ENCODE measurements at regions not wholly inside any gene's neighbourhood (a gene's known extent, or its start where the extent isn't known, plus 50 kb on each side); places are given as distances from the start of the nearest gene placed in this dataset.
A peak's percentile ranks its signal among the peaks of the same experiment; 100 is the strongest.
"Not testable (repeated sequence)": the region's sequence is repeated elsewhere in the genome, so short reads cannot be mapped to it uniquely, and the experiment has no call there.

DNA sequence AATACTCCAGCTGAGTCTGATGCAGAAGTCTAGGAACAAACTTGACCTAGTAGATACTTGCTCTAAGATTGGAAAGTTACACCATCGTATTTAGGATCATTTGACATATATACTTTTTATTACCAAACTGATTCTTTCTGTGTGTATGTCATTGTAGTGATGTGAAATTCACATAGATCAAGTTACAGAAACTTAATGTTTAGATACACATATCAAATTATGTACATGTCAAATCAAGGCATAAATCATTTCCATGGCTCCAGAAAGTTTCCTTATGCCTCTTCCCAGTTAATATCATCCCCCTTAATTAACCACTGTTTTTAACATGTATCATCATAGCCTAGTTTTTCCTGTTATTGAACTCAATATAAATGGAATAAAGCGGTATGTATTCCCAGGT is 292.0 kb upstream of the CDH11 start:
- no peak for DNase-seq

DNA sequence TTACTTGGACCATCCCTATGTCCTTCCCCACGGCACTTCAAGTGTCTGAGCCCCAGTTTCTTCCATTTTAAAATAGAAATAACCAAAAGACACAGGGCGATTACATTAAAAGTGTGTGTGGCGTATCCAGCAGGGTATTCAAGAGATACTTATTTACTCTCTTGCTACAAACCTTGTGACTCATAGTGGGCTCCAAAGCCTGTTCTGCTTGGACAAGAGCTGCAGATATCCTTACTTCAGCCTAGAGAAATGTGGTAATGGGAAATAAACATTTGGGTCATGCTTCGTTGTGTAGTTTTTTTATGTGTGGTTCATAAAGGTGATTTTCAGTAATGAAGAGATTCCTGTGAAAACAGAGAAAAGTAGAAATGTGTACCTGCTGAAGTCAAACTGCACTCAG is 288.9 kb upstream of the CDH11 start:
- DNase-seq = no peak

DNA sequence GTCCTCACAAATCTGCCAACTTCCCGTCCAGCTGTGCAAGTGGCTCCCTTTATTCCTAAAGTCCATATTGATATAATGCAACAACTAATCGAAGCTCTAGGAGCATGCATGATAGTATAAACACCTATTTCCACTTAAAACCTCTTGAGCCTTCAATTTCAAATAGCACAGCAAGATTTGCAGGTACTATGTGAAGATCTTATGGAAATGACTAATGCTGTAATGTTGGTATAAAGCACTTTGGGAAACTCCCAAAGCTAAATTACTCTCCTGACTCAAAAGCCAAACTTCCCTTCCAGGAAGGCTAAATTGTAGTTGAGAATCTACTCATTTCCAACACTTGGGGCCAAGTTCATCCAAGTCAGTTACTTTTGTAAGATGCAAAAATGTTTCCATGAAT is 287.6 kb upstream of the CDH11 start:
- no peak for DNase-seq

DNA sequence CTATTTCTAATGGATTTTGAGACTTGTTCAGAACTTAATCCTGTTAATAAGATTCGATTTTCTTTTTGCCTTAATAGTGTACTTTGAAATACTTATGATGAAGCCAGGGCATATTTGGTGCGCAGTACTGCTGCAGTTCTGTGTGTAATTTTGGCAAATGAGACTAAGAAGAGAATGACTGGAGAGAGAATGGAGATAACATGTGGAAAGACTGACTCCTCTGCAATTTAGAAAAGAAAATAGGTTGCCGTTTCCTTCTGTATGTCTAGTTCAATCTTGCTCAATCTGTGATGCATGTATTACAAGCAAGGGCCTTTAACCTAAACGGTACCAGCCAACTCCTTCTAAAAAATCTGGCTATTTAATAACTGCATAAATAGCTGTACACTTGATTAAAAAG is 285.1 kb upstream of the CDH11 start:
- DNase-seq = no peak

DNA sequence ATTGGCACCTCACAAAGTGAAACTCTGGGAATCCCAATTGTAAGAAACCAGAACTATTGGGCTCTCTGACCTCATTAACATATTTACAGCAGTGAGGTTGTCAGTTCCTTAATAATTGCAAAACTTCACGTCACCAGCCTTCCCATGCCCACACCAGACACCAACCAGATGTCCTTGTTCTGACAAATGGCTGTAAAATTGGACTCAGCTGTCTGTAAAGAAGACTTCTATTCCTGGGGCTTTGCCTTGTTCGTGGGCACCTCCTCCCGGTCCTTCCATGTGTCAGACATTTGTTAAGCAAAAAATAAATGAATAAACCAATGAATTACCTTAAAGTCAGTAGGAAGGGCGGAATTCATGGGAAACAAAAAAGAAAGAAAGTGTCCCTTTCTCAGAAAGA is 284.3 kb upstream of the CDH11 start:
- no peak for DNase-seq

DNA sequence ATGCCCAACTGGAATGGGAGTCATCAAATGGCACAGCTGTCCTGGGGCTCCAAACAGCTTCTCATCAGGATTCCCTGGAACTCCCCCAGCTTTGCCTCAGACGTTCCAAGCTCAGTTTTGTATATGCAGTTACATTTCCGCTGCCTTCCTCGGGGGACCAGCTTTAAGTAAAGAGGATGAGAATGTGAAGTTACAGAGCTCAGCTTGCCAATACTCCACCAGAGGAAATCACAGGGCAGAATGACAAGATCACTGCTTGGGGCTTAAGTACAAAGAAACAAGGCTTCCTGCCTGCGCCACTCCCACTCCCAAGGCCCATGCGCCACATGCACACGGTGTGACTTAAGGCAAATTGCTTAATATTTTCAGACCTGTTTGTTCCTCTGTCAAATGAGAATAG is 272.4 kb upstream of the CDH11 start:
- peak; percentile 36 for DNase-seq

DNA sequence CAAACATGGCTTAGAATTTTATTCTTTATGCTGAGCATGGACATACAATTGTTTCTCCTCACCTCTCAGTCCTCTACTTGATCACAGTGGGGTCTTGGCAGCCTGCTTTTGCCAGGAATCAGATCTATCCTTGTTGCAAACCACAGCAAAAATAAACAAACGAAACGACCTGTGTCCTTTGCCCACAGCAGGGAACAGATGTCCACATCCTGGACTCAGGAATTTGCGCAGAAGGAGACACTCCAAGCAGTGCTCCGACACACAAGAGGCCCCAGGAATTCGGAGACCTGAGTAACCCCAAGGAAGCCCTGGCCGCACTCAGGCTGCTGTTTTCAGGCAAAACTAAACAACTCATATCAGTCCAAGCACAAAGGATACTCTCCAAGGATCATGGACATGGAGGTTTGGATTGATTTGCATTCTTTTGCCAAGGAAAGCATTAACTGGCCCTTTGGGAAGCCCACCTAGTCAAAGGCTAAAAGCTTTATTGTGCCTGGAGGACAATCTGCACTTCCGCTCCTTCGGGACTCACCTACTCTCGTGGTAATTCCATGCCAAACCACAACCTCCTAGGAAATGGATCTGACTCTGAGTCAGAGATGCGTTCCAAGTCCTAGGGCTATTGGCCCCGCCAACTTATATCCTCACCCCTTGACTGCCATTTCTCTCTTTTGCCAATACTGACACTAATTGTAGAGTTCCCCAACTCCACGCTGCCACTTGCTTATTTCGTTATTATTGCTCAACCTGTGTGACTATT is 271.1 kb upstream of the CDH11 start:
- no peak for DNase-seq

DNA sequence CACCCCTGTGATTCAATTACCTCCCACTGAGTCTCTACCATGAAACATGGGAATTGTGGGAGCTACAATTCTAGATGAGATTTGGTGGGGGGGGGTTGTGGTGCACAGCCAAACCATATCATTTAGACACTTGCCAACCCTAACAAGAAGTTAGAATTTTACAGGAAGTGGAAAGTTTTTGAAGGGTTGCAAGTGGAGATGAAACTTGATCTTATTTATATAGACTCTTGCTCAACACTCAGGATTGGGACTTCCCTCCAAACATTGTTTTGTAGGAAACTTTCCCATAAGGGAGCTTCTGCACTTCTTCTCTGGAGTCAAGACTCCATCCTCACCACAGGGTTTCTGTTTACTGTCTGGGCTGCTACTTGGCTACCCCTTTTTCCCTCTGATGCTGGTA is 266.7 kb upstream of the CDH11 start:
- no peak for DNase-seq

DNA sequence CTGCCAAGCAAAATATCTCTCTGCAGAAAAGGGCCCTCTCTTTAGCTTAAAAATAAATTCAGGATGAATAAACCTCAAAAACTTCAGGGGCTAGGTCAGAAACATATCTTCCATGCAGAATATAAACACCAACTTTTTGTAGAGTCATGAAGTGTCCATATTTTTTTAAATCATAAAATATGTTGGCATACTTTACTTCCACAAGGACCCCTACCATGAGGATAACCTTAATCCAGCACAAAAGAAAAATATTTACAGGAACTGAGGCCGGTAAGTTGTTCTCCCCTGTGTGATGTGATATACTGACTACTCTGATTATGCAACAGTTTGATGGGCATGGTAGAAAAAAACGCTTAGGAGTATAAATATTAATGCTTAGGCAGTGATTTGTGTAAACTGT is 264.8 kb upstream of the CDH11 start:
- DNase-seq = no peak

DNA sequence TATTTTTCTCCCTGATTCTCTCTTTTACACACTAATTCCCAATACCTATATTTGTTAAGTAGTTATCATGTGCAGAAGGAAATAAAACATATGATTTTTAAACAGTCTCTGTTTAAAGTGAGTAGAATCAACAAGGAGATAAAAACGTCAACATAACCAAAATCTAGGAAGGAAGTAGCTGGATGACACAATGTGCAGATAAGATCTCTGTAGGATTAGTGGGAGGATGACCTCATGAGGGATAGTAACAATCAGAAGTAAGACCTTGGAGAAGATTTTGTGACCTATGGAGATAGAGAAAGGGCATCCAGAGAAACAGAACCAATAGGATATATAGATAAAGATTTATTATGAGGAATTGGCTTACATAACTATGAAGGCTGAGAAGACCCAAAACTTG is 262.6 kb upstream of the CDH11 start:
- DNase-seq = no peak

DNA sequence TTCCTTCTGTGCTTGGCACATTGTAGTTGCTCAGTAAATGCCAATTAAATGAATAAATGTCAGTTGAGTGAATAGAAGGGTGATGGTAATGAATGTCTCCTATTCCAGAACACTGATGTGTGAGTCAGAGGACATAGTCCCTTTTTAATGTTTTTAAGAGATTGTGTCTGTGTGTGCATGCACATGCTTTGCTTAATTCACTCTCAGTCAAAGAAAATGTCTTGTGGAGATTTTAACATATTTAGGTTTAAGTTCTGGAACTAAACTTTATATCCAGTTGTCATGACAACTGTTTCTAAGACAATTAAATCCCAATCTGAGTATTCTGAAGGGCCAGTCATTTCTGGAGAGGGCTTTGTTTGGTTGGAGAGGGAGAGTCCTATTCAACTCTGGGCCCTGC is 255.3 kb upstream of the CDH11 start:
- no peak for DNase-seq

DNA sequence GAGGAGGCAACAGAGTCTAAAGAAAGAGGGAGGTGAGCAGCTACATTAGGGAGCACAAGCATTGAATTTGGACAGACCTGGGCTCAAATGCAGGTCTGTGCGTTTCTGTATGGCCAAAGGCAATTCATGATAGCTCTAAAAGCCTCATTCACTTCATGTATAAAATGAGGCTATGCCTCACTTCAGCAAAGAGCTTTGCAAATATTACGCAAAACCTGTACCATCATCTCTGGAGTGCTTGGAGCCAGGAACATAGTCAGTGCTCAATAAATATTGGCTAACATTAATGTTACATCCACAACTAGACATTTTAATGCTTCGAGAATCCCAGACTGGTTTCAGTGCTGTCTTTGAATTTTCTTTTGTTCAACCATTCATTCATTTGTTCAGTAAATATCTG is 254.7 kb upstream of the CDH11 start:
- no peak for DNase-seq

DNA sequence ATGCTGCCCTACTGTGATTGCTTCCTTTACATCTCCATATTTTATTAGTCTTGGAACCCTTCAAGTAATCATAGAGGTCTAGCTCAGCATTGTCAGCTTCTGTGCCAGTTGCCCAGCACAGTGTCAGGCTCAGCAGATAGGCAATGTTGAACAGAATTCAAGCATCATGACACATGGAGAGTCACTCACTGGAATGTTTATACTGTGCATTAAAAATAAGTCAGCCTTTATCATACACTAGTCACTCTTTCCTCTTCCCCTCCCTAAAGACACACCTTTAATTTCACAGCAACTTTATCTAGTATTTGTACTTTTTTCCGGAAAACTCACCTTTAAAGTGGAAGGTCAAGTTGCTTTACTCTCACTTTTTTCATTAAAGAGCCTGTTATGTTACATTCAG is 253.8 kb upstream of the CDH11 start:
- no peak for DNase-seq

DNA sequence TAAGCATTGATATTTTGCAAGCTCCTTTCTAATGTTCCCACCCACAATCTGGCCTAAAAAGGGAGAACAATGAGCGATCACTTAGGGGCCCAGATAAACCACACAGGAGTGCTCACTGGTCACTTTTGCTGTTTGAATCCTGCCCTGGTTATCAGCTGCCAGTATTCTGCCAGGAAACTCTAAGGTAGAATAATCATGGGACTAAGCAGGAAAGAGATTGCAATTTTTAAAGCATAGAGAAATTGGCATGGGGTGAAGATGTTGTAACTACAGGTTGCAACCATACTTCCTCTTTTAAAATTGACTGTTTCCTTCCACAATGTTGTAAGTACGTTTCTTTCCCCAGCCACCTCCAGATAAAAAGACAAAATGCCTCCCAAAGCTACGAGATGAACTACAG is 251.2 kb upstream of the CDH11 start:
- DNase-seq = no peak

DNA sequence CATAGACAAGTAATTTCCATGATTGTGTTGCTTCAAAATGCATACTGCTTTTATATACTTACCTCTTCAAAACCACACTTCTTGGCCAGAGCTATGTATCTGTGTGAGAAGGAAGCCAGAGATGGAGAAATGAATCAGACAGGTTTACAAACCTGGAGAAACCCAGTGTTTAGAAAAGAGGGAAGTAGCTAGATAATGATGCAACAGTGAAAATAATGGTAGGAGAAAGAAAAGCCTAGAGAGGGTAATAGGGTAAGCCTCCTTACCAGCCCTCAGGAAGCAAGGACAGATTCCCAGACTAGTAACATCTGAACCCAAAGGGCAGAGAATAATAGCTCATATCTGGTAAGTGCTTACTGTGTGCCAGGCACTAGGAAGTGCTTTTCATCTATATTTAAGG is 250.3 kb upstream of the CDH11 start:
- no peak for DNase-seq

DNA sequence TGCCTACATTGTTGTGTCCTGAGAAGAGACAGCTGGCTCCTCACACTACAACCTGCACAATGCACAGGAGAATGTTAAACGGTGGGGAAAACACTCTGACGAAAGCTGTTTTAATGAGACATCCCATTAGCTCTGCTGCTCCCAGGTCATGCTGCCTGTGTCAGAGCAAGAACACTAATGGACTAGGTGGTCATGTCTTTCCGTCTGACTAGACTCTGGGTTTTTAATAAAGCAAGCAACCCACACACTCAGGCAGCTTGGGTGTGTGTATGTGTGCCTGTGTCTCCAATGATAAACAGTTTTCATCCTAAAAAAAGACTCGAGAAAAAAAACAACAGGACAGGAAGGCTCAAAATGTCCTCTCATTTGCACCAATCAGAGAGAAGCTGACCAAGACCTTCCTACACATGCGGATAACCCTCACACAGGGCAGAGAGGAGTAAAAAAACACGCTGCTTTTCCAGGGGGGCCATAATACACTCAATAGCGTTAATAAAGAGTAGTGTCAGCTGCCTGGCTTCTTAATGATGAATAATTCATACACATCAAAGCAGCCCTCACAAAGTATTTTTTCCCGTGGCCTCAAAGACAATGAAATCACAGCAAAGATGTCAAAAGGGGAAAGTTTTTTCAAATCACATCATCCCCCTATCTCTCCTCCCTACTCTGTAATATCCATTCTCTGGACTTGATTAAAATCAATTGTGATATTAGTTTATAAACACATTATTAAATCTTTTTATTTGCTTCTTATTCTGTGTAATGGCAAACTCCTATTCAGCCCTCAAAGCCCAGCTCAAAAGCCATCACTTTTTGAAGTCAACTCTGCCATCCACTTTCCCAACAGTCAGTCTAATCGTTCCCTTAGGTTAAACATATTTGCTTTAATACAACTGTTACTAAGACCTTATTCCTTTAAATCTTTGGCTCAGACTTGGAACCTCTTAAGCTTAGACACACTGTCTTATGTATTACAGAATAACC is 244.2 kb upstream of the CDH11 start:
- DNase-seq = no peak

DNA sequence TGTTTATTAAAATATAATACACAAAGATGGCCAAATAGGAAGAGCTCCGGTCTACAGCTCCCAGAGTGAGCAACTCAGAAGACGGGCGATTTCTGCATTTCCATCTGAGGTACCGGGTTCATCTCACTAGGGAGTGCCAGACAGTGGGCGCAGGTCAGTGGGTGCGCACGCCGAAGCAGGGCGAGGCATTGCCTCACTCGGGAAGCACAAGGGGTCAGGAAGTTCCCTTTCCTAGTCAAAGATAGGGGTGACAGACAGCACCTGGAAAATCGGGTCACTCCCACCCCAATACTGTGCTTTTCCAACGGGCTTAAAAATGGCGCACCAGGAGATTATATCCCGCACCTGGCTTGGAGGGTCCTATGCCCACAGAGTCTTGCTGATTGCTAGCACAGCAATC is 234.9 kb upstream of the CDH11 start:
- not testable (repeated sequence) for DNase-seq

DNA sequence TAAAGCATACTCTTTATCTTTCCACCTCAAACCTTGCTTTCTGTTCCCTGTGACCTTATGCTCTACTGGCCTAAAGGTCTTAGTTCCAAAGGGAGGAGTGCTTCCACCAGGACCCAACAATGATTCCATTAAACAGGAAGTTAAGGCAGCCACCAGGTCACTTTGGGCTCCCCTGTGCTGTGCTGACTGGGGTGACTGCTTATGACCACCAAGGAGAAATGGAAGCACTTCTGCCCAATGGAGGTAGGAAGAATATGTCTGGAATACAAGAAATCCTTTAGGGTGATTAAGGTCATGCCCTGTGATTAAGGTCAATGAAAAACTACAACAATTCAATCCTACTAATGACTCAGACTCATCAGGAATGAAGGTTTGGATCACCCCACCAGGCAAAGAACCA is 233.8 kb upstream of the CDH11 start:
- no peak for DNase-seq

DNA sequence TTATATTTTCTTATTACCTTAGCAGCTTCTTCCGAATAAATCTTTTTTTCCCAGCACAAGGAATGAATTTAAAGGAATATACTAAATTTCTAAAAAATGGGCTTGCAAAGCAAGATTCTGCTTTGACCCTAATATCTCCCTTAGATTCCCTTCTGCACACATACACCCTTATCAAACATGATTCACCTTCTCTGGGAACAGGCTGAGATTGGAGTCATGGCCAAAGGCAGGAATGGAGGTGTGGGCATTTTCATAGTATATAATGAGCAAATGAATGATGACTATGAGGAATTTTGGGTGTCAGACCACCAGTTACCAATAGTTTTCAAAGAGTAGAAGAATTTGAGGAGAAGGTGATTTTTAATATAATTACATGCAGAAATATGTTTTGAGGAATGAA is 231.3 kb upstream of the CDH11 start:
- no peak for DNase-seq

DNA sequence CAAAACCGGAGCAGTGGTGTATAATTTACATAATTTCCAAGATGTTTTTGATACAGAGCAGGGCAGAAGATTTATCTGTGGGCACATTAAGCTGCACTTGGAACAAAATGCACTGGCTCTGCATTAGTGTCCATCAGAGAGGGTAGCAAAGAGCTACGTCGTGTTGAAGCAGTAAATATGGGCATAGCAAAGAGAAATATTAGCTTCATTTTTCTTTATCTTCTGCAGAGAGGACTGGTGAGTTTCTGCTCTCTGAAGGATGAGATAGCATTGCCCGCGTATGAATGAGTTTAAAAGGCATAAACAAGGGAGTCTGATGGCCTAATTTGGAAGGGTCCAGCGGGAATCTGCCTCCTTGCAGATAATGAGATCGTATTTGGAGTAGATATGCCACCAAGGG is 227.8 kb upstream of the CDH11 start:
- DNase-seq = no peak

DNA sequence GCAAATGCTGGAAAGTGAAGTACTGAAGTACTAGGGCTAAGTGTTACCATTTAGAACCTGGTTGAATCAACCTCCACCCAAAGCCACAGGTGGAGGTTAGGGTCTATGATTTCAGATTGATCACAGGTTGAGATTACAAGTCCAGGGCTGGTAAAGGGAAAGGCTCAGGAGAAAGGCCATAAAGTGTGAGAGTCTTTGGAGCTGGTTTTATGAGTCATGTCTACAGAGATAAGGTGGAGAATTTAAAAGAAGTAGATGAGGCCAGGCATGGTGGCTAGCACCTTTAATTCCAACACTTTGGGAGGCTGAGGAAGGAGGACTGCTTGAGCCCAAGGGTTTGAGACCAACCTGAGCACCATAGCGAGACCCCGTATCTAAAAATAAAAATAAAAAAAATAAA is 221.7 kb upstream of the CDH11 start:
- DNase-seq = no peak

DNA sequence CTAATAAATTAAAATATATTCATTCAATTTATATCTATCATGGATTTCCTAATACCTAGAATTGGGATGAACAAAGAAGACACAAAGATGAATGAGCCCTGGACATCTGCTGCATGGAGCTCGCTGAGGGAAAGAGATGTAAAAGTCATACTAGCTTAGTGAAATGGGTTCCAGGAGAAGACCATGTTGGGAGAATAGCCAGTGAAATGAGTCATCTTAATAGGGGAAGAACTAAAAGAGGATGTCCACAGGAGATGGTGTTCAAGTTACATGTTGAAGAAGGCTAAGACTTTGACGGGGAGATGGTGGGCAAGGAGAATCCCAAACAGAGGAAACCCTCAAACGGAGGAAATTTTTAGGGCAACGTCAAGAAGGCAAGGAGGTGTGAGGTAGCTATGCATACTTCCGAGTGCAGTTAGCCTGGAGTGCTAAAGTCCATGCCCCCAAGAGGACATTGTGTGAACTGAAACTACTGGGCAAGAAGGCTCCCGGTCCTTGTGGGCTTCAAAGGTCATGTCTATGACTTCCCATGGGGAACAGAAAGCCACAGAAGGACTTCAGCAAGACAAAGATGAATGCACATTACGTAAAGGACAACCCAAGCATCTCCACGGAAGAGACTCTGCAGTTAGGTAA is 220.5 kb upstream of the CDH11 start:
- DNase-seq = no peak

DNA sequence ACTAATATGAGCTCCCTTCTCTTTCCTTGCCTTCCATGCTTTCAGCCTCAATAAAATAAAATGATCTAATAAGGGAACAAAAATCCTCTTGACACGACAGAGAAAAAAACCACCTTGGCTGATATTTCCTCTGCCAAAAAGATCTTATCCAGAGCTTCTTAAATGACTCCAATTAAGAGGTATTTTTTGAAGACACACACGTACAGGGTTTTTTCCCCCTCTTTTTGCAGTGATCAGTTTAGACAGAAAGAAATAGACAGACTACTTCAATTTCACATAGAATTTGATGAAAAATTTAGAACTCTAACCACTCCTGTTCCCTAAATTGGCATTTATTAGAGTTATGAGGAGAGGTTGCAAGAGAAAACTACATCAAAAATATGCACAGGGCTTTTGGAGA is 217.2 kb upstream of the CDH11 start:
- DNase-seq = no peak

DNA sequence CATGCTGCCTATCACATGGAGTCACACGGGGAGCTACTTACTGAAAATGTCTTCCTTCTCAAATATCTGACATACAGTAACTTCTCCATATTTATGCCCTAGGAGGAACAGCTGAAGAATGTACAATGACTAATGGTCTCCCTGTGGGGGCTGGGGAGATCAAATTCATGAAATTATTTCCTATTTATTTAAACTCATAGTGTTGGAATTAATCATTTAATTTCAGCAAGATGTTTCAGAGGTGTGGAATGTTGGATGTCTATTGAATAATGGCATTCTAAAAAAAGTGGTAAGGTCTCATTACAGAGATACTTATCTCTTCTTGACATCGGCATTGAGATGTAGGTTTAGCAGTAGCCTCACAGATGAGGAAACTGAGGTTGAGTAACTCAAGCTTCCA is 214.3 kb upstream of the CDH11 start:
- no peak for DNase-seq
